Right atrium auricular region (tissue), 2 donors: ENCODE measurements at regions not wholly inside any gene's neighbourhood (a gene's known extent, or its start where the extent isn't known, plus 50 kb on each side); places are given as distances from the start of the nearest gene placed in this dataset.

Experiments used
- DNase-seq: peaks from one replicate; pipeline ENCODE4 v3.0.0-alpha.2; 2019; ENCODE audit warnings: low spot score
- H3K27ac ChIP-seq, 2 donors: fragments of 200-600 bp; sonication (generic); 1 replicate in 1 of 2; 2 replicates in 1 of 2; pipeline ENCODE4 v1.5.1; 2016 to 2019
- H3K27me3 ChIP-seq, 2 donors: fragments of 200-600 bp; sonication (generic); one replicate each; pipeline versions ENCODE4 v1.5.1 to v1.6.0; 2017 to 2019
- H3K36me3 ChIP-seq: fragments of 200-600 bp; sonication (generic); one replicate; pipeline ENCODE4 v1.5.1; 2016
- H3K4me1 ChIP-seq, 2 donors: fragments of 200-600 bp; sonication (generic); one replicate each; pipeline versions ENCODE4 v1.5.1 to v1.6.0; 2017 to 2019
- H3K4me3 ChIP-seq, 2 donors: fragments of 200-600 bp; sonication (generic); 1 replicate in 1 of 2; 2 replicates in 1 of 2; pipeline ENCODE4 v1.5.1; 2017 to 2019; ENCODE audit warnings: mild to moderate bottlenecking in 1 of 2, moderate library complexity in 1 of 2
- H3K9me3 ChIP-seq, 2 donors: fragments of 200-600 bp; sonication (generic); one replicate each; pipeline ENCODE4 v1.5.1; 2019
- TF ChIP-seq, protein P1 (sequence below), 2 donors: fragments of 200-600 bp; sonication (generic); IDR thresholded peaks; one replicate each; pipeline ENCODE4 v1.5.1; 2019; ENCODE audit warnings: antibody characterized with exemption in 2 of 2

DNA sequence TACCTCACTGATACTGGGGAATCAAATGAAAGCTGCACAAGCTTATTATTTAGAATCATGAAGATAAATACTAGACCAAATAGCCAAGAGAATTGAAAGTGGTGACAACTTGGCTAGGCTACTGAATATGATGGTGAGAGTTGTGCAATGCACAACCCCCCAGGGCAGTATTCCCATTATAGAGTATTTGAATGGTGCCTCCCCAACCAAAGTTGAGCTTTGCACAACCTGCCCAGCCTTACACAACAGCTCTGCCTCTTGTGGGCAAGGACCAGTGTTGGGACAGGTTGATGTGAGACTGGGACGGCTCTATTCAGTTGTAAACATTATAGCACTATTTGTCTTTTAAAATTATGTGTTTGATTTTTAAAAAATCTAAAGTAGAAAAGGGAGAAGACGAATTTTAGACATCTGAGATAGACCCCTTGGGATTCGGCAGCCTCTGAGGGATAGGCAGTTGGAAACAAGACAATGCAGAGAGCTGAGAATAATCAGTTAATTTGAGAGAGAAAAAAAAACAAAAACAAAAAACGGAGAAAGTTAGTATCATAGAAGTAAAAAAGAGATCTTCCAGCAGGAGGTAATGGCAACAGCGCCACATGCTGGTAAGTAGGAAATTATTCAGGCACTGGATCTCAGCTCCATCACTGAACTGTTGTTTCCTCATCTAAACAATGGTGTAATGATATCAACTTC is 91.0 kb upstream of the KCNA3 start:
- Histone ChIP-seq H3K27ac (no peak overlapping the region), H3K9me3 (no peaks in the 10 kb centered on the region), H3K36me3 (no peaks in the 10 kb centered on the region), H3K4me3 (no peak overlapping the region), H3K4me1 (peaks cover 0 to 6% of the 10 kb centered on the region in 2 donors), H3K27me3 (no peaks in the 10 kb centered on the region)
- TF ChIP-seq, protein P1, sequence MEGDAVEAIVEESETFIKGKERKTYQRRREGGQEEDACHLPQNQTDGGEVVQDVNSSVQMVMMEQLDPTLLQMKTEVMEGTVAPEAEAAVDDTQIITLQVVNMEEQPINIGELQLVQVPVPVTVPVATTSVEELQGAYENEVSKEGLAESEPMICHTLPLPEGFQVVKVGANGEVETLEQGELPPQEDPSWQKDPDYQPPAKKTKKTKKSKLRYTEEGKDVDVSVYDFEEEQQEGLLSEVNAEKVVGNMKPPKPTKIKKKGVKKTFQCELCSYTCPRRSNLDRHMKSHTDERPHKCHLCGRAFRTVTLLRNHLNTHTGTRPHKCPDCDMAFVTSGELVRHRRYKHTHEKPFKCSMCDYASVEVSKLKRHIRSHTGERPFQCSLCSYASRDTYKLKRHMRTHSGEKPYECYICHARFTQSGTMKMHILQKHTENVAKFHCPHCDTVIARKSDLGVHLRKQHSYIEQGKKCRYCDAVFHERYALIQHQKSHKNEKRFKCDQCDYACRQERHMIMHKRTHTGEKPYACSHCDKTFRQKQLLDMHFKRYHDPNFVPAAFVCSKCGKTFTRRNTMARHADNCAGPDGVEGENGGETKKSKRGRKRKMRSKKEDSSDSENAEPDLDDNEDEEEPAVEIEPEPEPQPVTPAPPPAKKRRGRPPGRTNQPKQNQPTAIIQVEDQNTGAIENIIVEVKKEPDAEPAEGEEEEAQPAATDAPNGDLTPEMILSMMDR (IDR thresholded peaks at IDR 0.05): peak; percentile 73 to 83
- no peak for DNase-seq

DNA sequence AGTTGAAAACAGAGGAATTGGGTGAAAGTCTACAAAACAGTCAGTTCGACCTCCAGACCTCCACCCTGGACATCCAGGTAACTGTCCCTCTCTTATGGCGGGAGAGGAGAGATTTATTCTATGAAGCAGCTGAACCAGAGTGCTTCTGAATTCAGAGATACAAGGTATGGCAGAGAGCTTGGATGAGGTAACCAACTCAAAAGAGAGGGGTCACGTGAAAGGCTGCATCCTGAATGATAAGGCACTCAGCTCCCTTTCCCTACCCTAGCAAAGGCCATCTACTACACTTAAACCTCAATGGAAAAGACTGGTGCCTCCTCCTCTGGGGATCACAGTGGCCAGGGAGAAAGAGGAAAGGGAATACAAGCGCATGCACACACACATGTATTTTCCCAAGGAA is 88.4 kb upstream of the KCNA3 start:
- no peak for DNase-seq
- Histone ChIP-seq H3K9me3 (no peaks in the 10 kb centered on the region), H3K4me3 (no peak overlapping the region), H3K27ac (no peak overlapping the region), H3K4me1 (peaks cover 0 to 6% of the 10 kb centered on the region in 2 donors), H3K27me3 (no peaks in the 10 kb centered on the region), H3K36me3 (no peaks in the 10 kb centered on the region)
- TF ChIP-seq, protein P1 (IDR thresholded peaks at IDR 0.05): no peak

DNA sequence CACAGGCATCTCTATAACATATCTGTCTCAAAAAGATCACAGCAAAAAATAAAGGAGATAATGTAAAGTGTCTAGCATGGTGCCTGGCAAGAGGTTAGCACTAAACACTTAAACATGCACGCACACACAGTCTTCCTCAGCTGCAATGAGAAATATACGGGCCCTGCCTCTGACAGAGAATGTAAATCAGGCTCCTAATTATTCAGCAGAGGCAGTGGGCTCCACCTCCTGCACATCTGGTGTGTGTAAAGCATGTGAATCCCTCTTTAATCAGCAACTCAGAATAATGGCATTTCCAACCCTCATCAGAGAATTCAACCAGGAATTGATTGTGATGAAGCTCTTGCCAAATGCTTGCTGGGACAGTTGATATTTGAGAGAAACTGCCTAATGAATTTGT is 85.6 kb upstream of the KCNA3 start:
- Histone ChIP-seq H3K27me3 (no peaks in the 10 kb centered on the region), H3K36me3 (no peaks in the 10 kb centered on the region), H3K9me3 (no peaks in the 10 kb centered on the region), H3K4me3 (no peak overlapping the region), H3K27ac (no peak overlapping the region), H3K4me1 (peaks cover 0 to under 1% of the 10 kb centered on the region in 2 donors)
- DNase-seq: no peak
- TF ChIP-seq, protein P1 (IDR thresholded peaks at IDR 0.05): no peak

DNA sequence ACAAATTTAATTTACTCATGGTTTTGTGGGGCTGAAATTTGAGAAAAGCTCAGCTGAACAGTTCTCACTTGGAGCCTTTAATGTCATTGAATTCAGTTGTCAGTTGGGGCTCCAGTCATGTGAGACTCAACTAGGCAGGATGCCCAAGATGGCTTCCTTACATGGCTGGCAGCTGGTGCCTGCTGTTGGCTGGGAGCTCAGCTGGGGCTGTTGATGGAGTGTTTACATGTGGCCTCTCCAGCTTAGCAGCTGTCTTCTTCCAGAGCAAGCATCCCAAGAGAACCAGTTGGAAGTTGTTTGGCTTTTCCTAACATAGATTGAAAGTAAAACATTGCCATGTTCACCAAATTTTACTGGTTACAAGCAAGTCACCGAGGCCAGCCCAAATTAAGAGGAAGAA is 81.8 kb upstream of the KCNA3 start:
- DNase-seq: no peak
- Histone ChIP-seq H3K9me3 (no peaks in the 10 kb centered on the region), H3K27me3 (no peaks in the 10 kb centered on the region), H3K27ac (no peak overlapping the region), H3K36me3 (no peaks in the 10 kb centered on the region), H3K4me3 (no peak overlapping the region), H3K4me1 (no peaks in the 10 kb centered on the region)
- TF ChIP-seq, protein P1 (IDR thresholded peaks at IDR 0.05): no peak

DNA sequence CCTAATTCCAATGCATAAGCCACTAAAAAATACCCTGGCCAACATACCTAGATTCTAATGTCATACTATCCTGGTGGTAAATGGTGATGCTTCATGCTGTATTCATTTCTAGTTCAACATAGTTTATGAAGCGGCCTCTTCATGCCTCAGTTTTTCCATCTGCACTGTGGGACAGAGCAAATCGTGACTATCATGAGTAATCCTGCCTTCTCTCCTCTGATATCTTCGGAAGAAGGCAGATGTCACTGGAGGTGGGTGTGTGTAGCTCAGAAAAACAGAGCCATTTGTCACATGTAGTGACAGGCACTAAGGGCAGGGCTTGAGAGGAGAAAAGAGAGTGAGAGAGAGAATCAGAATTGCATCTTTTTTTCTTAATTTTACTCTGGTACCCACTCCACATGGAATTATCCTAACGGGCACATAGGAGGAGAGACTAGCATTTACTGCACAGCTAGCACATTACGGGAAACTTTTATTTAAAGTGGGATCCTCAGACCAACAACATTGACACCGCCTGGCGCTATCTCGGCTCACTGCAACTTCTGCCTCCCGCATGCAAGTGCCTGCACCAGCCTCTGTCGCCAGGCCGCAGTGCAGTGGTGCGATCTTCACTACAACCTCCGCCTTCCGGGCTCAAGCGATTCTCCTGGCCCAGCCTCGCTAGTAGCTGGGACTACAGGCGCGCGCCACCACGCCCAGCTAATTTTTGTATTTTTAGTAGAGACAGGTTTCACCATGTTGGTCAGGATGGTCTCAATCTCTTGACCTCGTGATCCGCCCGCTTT is 78.4 kb upstream of the KCNA3 start:
- no peaks in the 10 kb centered on the region for H3K4me1 ChIP-seq
- no peaks in the 10 kb centered on the region for H3K27me3 ChIP-seq
- DNase-seq: no peak
- H3K9me3 ChIP-seq: no peaks in the 10 kb centered on the region
- no peak overlapping the region for H3K27ac ChIP-seq
- no peak overlapping the region for H3K4me3 ChIP-seq
- no peaks in the 10 kb centered on the region for H3K36me3 ChIP-seq
- TF ChIP-seq, protein P1 (IDR thresholded peaks at IDR 0.05): no peak
